ENCODE measurements at regions not wholly inside any gene's neighbourhood (a gene's known extent, or its start where the extent isn't known, plus 50 kb on each side); places are given as distances from the start of the nearest gene placed in this dataset.

GRCh38 chr10:88088441-88089340 lies 225.3 kb downstream of the PTEN start:
- TF ChIP-seq CTCF (IDR thresholded peaks at IDR 0.05): no peak
- no peak for TF ChIP-seq SIN3A (IDR thresholded peaks at IDR 0.05; ENCODE audit: borderline replicate concordance, insufficient read depth, low read depth, low read length)

Data from Panc1 (cell line).